NB4 (cell line): ENCODE measurements at regions not wholly inside any gene's neighbourhood (a gene's known extent, or its start where the extent isn't known, plus 50 kb on each side); places are given as distances from the start of the nearest gene placed in this dataset.

Experiments used
- CTCF ChIP-seq: IDR thresholded peaks from one replicate; pipeline ENCODE4 v1.5.1; 2012; ENCODE audit warnings: low read depth, low read length
- MAX ChIP-seq: IDR thresholded peaks from 2 replicates; pipeline ENCODE4 v1.6.1; 2011; ENCODE audit warnings: low read depth, low read length
- MYC ChIP-seq: IDR thresholded peaks from 2 replicates; pipeline ENCODE4 v1.6.1; 2011; ENCODE audit warnings: low read depth, low read length
- POLR2A ChIP-seq: IDR thresholded peaks from 2 replicates; pipeline ENCODE4 v1.6.1; 2011; ENCODE audit warnings: mild to moderate bottlenecking; ENCODE audit not compliant: insufficient read length; ENCODE audit errors: extremely low read depth

GRCh38 chr6:159443417-159443920 lies 249.6 kb downstream of the SOD2 start:
- no peak for TF ChIP-seq CTCF
- TF ChIP-seq POLR2A = no peak
- TF ChIP-seq MAX = no peak
- no peak for TF ChIP-seq MYC
